GDM1 (cell line): ENCODE measurements at regions not wholly inside any gene's neighbourhood (a gene's known extent, or its start where the extent isn't known, plus 50 kb on each side); places are given as distances from the start of the nearest gene placed in this dataset.
"Not testable (repeated sequence)": the region's sequence is repeated elsewhere in the genome, so short reads cannot be mapped to it uniquely, and the experiment has no call there.

Experiments
- DNase-seq: peaks from one replicate; lab custom pipeline; 2025; lab: John Stamatoyannopoulos, UW

DNA sequence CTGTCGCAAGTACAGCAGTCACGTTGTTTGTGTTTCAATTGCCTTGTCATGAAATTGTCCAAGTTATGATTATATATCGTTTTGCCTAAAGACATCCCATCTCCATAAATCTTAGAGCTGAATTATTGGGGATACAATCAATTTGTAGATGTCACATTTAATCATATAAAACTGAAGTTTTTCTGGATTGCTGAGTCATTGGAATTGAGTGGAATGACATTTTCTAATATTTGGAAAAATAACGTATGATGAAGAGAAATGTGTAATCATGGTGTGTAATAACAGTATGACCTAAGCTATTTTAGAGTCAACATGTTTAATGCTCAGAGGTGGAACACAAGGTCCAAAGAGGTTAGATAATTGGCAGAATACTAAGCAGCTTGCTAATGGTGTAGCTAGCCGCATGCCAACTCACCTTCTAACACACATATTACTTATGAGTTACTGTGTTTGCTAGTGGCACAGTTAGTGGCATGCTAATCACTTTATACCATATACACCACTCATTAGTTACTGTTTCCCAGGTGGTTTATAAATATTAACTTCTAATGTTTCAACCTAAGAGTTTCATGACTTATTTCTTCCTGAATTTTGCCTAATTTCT, 473.1 kb upstream of the GRAMD2B start:
- no peak for DNase-seq

DNA sequence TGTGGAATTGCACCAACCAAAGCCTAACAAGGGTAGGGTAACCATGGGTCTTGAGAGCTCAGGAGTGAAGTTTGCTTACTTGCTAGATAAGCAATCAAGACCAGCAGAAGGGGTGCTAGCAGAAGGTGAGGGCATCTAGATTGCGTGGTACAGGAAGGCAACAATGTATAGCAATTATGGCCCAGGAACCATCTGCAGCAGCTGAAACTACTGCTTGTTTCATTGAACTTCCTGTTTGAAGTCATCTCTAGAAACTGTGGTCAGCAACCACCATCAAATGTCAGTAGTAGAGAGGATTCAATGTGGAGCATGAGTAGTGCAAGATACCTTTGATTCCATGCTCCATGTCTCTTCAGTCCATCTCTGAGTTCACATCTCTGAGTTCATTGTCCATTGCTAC, 462.1 kb upstream of the GRAMD2B start:
- no peak for DNase-seq

DNA sequence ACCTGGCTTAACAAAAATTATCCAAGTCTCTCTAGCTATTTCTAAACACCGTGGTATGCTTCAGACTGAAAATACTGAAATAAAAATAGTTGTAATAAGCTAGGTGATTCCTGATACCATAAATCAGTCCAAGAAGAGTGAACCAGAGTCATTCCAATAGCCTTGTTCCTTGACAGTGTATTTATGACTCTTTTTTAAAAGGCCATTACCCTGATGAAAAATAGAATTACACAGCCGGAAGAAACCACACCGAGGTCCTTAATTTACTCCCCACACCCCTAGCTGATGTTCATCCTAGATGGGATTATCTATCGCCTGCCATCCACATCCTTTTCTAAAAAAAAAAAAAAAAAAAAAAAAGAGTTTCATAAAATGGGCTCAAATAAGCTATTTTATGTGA, 457.6 kb upstream of the GRAMD2B start:
- no peak for DNase-seq

DNA sequence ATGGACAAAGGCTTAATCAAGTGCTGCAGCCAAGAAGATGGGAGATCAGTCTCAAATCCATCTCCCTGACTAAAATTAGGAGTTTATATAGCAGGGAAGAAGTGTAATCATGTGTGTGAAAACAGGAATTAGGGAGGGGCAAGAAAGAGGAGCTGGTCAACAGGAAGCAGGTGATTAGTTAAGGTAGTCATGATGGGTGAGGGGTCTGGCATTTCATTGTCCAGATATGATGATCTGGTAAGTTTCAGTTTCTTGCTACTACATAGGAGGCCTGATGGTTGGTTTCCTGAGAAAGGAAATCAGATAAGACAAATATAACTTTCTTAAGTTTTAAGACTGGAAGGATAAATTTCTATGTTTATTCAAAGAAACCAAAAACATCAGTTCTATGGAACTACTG, 455.6 kb upstream of the GRAMD2B start:
- no peak for DNase-seq

DNA sequence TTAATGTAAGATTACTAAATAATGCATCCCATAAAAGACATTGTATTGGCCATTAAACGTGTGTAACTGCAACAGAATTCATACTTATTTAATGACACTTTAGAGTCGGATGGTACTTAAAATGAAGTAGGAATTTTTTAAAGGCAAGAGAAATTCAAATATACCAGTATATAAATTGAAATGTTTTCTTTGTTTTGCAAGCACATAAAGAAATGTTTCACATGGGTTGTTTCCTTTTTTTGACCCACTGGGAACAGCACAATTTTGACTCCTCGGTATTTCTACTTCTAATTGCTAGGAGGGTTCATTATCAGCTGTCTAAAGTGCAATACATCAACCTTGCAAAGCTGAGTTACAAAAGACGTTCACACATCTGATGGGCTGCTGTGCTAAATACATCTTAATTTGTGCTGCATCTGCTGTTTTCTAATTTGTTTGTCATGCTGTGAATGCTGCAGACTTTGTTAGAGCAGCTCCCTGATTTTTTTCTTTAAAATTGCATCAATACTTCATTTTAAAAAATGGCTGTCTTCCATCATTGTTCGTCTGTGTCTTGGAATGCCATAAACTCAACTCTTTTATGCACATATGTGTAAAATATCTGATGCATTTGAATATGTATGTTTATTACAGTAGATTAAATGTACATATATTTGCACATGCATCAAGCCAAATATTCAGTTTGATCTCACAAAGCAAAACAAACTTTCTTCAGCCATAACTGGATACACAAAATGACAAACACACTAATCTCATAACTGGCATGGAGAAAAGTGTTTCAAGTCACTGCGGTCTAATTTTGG, 454.0 kb upstream of the GRAMD2B start:
- no peak for DNase-seq

DNA sequence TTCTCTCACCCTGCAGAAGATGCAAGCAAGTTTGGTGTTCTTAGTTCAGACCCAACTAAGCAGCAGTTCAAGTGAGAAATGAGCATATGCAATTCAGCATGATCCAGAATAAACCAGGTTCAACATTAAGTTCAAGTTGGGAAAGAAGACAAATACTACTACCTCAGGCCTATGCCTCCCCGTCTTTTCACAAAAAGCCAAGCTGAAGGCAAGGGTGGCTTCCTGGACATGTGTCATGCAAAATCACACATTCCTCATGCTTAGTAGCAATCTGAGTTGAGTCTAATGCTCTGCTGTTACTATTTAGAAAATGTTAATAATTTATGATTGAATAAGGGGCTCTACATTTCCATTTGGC, 453.4 kb upstream of the GRAMD2B start:
- no peak for DNase-seq

DNA sequence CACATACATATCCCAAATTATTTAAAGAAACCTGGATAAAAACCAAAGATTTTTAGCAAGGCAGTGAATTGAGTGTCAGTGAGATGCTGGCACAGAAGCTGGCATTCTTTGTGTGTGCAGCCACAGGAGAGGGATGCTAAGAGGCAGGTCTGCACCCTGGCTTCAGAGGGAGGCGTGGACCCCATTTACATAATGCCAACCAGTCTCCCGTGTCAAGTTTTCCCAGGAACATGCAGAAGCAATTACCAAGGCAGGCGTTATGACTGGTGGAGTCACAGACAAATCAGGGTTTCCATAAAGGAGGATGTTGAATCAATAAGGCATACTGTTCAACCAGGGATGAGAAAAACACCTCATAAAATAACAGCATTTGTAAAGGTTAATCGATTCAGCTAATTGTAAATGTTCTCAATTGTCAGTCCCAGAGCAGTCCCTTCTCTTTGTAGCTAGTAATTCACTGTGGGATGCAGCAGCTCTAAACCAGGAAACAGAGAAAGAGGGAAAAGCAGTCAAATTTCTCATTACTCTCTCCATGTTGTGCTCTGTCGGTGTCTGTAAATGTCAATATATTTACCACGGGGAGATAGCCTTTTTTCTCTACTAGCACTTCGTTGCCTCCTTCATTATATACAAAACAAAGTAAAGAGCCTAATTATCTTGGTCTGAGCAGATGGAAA, 452.4 kb upstream of the GRAMD2B start:
- DNase-seq = no peak

DNA sequence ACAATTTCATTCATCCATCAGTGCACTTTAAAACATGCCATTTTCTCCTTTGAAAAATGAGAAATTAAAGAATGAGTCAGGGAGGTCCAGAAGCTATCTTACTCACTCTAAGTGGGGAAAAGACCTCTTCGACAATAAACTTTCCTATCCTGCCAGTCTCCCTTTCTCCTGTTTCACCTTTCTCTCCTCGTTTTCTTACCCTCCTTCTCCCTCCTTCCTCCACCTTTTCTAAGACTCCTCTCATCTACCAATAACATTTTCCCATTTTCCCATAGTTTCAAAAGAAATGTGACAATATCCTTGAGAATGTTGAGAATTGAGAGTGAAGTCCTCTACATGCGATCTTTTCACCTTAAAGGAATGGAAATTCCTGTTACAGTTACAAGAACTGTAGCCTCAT, 450.5 kb upstream of the GRAMD2B start:
- DNase-seq = no peak

DNA sequence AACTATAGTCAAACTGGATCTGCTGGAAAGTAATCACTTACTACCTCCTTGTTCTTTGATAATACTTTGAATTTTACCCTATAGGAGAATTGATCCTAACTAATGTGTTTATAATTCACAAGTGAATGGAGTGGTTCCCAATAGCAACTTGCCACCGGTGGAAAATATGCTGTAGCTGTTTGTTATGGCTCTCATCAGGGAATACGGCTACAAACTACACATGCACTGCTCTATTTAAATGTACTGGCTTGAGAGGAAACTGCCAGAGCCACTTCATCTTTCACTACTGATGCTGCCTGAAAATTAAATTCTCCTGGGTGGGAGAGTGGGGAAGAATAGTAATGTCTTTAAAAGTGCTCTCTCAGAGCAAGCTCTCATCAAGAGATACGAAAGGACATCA, 448.5 kb upstream of the GRAMD2B start:
- DNase-seq = no peak

DNA sequence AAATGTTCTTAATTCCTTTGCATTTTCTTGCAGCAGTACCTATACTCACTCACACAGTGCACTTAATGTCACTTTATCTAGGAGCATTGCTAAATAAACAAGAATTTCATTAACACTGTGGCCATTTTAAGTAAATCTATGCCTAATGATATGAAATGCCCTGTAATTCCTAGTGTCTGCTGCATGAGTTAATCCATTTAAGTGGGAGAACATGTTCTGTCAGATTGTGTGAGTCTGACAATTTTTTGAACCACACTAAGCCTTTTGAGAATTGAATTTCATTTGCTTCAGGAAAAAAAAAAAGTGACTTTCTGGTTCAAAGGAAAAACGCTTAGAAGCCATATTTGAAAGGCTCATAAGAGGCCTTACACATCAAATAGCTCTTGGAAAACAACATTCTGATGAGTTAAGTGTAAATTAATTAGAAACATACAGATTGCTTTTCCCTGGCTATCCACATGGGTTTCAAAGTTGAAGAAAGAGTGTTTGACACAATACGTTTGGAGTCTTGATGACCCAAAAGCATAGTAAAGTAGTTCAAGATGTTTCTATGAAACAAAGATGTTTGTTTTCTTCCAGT, 446.7 kb upstream of the GRAMD2B start:
- DNase-seq = no peak

DNA sequence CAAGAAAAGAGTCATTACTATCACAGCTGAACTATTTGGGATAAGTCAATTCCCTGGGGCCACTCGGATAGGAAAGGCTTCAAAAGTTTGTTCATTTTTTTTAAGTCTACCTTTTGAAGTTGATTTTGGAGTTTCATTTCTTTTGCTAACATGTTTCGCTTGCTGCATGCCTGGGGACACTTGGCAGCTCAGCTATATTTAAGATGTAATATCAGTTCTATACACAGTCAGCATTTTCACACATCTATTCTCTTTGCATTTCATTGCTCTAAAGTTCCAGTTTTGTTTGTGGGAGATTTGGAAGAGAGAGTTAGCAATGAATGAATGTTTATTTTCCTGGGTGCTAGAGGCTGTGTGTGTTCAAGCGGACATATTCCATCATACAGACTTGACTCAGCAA, 445.2 kb upstream of the GRAMD2B start:
- no peak for DNase-seq

DNA sequence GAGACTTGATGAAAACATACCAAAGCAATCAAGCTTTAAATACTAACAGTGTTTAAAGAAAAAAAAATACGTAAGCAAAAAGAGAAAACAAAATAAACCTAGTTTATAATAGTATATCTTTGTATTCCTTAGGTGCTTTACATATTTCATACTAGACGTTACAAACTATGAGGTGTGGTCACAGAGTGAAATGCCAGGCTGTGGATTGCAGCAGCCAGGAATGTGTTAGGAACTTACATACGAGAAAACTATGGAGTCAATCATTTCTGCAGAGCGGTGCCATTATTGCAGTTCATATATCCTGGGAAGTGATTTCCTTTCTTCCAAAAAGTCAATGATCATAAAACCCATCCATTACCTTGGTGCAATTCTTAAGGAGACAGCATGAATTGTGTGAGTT, 443.6 kb upstream of the GRAMD2B start:
- DNase-seq = no peak

DNA sequence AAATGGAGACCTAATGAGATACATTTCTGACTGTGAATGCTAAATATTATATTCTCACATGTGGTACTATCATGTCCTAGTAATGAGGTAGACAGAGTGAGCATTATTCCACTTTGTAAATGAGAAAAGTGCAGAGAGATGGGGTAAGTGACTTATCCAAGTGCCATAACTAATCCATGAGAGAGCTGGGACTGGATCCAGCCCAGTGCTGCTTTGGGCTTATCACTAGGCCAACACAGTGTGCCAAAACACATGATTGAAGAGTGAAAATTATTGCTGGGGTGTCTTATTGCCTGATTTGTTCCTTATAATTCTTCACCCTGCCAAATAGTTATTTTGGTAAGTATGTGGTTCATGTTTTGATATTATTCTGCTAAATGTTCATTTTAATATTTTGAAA, 442.2 kb upstream of the GRAMD2B start:
- no peak for DNase-seq

DNA sequence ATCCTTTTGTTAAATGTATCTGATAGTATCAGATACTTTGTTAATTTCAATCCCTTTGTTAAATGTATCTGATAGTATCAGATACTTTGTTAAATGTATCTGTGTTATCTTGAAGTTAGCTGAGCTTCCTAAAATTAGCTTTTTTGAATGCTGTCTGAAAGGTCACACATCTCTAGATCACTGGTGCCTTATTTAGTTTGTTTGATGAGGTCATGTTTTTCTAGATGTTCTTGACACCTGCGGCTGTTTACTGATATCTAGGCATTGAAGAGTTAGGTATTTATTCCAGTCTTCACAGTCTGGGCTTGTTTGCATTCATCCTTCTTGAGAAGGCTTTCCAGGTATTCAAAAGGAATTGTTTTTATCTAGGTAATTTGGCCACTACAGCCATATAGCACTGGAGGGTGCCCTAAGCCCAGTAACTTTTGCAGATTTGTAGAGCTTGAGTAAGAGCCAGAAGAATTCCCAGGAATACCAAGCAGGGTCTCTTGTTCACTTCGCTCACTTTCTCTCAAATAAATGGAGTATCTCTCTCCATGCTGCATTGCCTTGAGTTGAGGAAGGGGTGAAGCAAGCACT, 435.4 kb upstream of the GRAMD2B start:
- no peak for DNase-seq

DNA sequence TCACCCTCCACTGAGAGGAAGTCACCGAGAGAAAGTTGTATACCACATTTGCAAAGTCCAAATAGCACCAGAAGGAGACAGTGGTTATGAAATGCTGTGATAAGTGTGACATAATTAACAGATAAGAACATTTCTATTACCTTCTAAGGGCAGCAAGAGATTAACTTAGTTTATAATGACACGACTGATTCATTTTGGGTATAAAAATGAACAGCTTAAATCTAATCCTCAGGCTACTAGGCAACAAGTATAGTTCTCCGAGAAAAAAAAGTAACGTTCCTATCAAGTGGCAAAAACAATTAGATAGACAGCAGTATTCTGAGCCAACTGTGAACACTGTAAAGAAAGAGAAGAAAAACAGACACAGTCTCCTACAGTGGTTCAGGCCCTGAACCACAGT, 431.2 kb upstream of the GRAMD2B start:
- no peak for DNase-seq

DNA sequence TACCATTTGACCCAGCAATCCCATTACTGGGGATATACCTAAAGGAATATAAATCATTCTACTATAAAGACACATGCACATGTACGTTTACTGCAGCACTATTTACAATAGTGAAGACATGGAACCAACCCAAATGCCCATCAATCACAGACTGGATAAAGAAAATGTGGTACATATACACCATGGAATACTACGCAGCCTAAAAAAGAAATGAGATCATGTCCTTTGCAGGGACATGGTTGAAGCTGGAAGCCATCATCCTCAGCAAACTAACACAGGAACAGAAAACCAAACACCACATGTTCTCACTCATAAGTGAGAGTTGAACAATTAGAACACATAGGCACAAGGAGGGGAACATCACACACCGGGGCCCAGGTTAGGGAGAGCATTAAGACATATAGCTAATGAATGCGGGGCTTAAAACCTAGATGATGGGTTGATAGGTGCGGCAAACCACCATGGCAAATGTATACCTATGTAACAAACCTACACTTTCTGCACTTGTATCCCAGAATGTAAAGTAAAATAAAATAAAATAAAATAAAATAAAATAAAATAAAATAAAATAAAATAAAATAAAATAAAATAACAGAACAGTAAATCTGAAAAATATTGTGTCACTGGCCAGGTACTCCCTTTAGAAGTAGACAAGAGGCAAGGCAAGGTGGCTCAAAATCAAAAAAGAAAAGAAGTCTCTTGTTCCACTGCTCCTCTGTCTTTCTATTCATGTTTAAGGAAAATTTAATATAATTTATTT, 423.8 kb upstream of the GRAMD2B start:
- DNase-seq = not testable (repeated sequence)

DNA sequence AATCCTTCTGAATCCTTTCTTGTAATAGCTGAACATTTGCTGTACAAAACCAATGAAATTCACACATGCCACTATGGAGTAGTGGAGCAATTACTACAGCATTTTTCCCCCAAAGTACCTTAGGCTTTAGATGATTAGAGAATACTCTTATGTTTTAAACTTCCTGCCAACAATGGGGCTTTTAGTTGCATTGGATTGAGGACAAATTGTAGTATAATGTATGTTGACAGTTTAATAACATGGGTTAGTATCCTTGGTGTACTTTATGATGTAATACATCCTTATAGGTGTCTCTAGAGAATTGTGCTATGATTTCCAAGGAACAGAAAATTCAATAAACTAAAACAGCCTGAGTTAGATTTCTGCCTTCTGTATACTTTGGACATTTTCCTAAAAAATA, 422.7 kb upstream of the GRAMD2B start:
- no peak for DNase-seq

DNA sequence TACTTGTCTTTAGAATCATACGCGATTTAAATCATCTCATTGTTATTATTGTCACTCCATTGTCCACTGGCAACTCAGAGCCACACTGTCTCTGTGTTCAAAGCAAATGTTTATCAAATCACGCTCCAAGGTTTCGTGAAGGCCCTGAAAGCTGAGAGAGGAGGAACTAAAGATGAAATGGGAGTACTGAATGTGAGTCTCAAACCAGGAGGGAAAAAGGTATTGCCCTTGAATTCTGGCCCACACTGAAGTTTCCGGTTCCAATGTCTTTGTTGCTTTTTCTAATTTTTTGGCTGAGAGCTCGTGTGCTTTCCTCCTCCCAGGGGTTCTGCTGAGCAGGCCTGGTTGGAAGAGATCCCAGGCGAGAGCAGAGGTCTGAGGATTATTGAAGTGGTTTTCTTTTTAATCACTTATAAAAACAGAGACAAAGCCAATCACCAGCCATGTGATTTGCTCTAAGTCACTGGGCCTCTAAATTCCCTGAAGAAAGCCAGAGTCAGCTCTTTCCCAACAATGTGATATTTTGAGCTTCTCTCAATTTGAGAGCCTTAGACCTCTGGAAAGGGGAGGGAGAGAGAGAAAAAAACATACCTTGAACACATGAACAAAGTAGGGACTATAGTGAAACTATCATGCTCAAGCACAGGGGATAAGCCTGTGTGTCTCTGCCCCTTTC, 420.8 kb upstream of the GRAMD2B start:
- DNase-seq = no peak

DNA sequence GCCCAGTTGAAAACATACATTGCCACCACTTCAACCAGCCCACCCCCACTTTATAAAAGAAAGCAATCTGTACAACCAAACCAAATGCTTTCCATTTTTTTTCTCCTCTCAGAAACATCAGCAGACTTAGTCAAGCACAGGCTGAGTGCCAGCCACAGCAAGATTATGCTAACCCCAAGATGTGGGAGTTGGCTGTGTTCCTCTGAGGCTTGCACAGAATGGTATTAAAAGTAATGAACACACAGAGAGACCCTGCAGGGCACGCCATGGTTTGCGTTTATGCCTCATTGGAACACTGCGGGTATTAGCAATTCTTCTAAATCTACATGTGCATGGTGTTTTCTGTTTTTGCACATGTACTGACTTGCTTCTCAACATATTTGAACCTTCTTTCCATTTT, 419.9 kb upstream of the GRAMD2B start:
- DNase-seq = no peak

DNA sequence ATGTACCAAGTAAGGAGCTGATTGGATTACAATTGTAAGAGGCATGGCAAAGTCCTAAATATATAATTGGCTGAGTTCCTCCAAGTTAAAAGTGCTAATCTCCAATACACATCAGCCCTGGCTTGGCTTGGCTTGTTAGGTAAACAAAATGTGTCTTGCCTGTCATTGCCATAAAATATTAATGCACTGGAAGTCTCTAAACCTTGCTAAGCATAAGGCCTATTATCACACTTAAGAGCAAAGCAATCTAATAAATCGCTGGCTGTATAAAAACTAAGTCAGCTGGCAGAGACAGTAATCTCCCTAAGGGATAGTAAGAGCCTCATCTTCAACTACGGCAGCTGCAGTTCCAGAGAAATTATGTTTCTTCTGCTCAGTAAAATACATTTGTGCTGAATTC, 418.6 kb upstream of the GRAMD2B start:
- no peak for DNase-seq

DNA sequence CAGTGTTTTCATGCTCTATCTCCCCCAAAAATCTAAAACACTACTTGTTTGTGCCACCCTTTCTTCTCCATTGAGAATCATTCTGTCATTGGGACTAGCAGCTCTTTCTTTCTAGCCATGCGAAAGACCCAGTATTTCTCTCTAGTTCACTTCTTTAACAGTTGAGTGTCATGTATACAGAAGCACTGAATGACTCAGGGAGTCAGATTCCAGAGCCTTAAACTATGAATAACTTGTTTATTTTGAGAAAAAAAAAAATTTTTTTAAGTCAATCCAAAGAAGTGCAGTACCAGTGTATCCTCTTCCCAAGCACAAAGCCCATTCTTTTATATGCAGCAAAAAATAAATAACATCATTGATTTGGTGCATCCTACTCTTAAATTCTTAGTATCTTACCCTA, 415.4 kb upstream of the GRAMD2B start:
- DNase-seq = no peak

DNA sequence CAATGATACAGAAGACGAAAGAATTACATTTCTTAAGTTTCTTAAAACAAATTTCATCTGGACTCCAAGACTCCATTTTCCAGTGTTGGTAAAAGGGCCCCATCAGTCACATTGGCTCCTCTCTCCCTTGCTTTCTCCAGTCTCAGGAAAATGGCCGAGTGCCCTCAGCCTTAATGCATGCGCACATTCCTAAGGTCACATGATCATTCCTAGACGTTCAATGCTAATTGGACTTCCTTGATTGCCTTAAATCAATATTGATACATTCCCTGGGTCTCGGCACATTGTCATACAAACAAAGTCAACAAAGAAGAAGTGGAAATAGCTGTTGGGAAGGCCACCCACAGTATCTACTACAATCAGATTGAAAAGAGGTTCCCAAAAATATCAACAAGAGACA, 413.6 kb upstream of the GRAMD2B start:
- DNase-seq = no peak
